ENCODE measurements at regions not wholly inside any gene's neighbourhood (a gene's known extent, or its start where the extent isn't known, plus 50 kb on each side); places are given as distances from the start of the nearest gene placed in this dataset. TPM values are rescaled to one million over a fixed set of nuclear protein-coding genes. Genes with fewer than 3 reads are reported as not detected.

DNA sequence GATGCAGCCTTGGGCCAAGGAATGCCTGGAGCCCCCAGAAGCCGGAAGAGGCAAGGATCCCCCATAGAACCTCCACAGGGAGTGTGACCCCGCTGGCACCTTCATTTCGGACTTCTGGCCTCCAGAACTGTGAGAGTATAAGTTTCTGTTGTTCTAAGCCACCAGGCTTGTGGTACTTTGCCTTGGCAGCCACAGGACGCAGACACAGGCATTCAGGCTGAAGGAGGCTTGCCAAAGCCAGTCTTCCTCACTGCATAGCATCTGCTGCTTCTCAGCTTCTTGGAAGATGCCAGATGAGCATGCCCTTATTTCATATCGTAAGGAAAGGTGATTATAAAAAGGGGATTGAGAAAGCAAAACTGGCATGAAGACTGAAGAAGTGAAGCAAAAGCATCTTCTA is 61.1 kb upstream of the TAS2R1 start:
- intact Hi-C loops (cut with DNase I) = no loop called here
- no peak for DNase-seq
- WGBS, 3 donors = 77 to 81% (median 78%) methylated on average over 5 of the region's 5 CpGs
- Histone ChIP-seq H3K36me3 (no peaks in the 10 kb centered on the region), H3K4me3 (no peak overlapping the region), H3K27ac (no peak overlapping the region), H3K27me3 (no peaks in the 10 kb centered on the region), H3K4me1 (ENCODE audit: insufficient read depth) (no peaks in the 10 kb centered on the region), H3K9me3 (no peaks in the 10 kb centered on the region)
- TF ChIP-seq POLR2A (IDR thresholded peaks at IDR 0.05) = no peak
- TF ChIP-seq EP300 (IDR thresholded peaks at IDR 0.05) = no peak
- TF ChIP-seq, protein P1, sequence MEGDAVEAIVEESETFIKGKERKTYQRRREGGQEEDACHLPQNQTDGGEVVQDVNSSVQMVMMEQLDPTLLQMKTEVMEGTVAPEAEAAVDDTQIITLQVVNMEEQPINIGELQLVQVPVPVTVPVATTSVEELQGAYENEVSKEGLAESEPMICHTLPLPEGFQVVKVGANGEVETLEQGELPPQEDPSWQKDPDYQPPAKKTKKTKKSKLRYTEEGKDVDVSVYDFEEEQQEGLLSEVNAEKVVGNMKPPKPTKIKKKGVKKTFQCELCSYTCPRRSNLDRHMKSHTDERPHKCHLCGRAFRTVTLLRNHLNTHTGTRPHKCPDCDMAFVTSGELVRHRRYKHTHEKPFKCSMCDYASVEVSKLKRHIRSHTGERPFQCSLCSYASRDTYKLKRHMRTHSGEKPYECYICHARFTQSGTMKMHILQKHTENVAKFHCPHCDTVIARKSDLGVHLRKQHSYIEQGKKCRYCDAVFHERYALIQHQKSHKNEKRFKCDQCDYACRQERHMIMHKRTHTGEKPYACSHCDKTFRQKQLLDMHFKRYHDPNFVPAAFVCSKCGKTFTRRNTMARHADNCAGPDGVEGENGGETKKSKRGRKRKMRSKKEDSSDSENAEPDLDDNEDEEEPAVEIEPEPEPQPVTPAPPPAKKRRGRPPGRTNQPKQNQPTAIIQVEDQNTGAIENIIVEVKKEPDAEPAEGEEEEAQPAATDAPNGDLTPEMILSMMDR (IDR thresholded peaks at IDR 0.05) = no peak

DNA sequence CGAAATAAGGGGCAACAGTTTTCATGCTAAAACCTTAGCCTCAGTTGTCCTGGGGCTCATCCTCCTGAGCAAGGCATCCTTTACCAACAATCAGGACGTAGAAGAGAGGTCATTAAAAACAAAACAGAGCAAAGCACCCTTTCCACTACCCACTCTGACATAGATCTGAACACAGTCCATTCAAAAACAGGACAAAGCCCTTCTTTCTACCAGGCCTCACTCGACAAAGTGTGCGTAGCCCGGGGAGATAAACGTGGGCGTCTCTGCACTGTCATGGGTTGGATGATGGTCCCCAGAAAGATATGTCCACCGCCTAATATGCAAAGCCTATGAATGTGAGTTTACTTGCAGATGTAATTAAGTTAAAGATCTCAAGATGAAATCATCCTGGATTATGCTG is 60.6 kb upstream of the TAS2R1 start:
- no peak overlapping the region for H3K4me3 ChIP-seq
- 70 to 80% (median 70%) methylated on average over 8 of the region's 8 CpGs for WGBS, 3 donors
- H3K27me3 ChIP-seq = no peaks in the 10 kb centered on the region
- TF ChIP-seq EP300 (IDR thresholded peaks at IDR 0.05) = no peak
- no peak overlapping the region for H3K27ac ChIP-seq
- no peak for DNase-seq
- intact Hi-C loops (cut with DNase I) = no loop called here
- H3K9me3 ChIP-seq = no peaks in the 10 kb centered on the region
- H3K4me1 ChIP-seq (ENCODE audit: insufficient read depth) = no peaks in the 10 kb centered on the region
- no peaks in the 10 kb centered on the region for H3K36me3 ChIP-seq

DNA sequence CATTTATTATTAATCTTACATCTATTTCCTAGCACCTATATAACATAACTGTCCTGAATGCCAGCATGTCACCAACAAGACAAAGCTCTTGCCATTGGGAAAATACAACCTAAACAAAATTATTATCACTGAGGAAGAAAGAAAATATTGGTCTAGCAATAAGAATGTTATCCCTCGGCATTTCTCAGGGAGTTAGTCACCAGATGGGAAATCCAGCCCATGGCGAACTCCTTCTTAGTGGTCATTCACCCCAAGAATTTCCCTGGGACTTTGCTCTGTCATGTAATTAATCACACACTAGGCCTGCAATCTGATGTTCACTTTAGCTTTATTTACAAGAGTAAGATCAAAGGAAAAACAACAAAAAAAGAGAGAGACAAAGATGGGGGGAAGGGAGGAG is 56.1 kb upstream of the TAS2R1 start:
- Histone ChIP-seq H3K9me3 (no peaks in the 10 kb centered on the region), H3K4me1 (ENCODE audit: insufficient read depth) (no peaks in the 10 kb centered on the region), H3K27ac (no peak overlapping the region), H3K27me3 (no peaks in the 10 kb centered on the region), H3K4me3 (no peak overlapping the region), H3K36me3 (no peaks in the 10 kb centered on the region)
- TF ChIP-seq, protein P1 (IDR thresholded peaks at IDR 0.05) = no peak
- TF ChIP-seq EP300 (IDR thresholded peaks at IDR 0.05) (no peak), POLR2A (IDR thresholded peaks at IDR 0.05) (no peak)
- intact Hi-C loops (cut with DNase I) = no loop called here
- DNase-seq = no peak
- WGBS, 3 donors = 64 to 78% (median 65%) methylated on average over 2 of the region's 2 CpGs

DNA sequence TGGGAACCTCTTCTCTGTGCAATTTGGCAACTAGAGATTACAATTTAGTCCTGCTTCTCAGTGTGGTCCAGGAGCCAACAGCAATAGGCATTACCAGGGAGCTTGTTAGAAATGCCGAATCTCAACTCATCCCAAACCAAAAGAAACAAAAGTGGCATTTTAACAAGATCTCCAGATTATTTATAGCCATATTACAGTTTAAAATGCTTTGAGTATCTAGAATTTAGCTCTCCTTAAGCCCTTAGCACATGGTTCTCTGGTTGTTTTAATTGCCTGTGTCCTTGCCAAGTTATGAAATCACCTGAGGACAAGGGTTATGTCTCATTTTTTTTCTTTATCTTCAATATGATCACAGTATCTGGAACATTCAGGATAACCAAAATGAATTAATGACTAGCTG is 51.6 kb upstream of the TAS2R1 start:
- Histone ChIP-seq H3K4me1 (ENCODE audit: insufficient read depth) (no peaks in the 10 kb centered on the region), H3K27ac (no peak overlapping the region), H3K36me3 (no peaks in the 10 kb centered on the region), H3K9me3 (no peaks in the 10 kb centered on the region), H3K4me3 (no peak overlapping the region), H3K27me3 (no peaks in the 10 kb centered on the region)
- intact Hi-C loops (cut with DNase I) = no loop called here
- WGBS, 3 donors = 44 to 60% (median 53%) methylated on average over 1 of the region's 1 CpG
- TF ChIP-seq EP300 (IDR thresholded peaks at IDR 0.05) (no peak), POLR2A (IDR thresholded peaks at IDR 0.05) (no peak)
- TF ChIP-seq, protein P1 (IDR thresholded peaks at IDR 0.05) = no peak
- DNase-seq = no peak

Small RNA genes lying in the stretch of these regions (small RNA-seq; reads per million reads assigned to genes)
- gene AC034229.5 (not detected), gene AC034229.6 (not detected), gene AC091905.3 (not detected), gene AC091905.4 (not detected), gene RNA5SP177 (not detected)
